Left cardiac atrium (tissue), 4 donors: ENCODE measurements at regions not wholly inside any gene's neighbourhood (a gene's known extent, or its start where the extent isn't known, plus 50 kb on each side); places are given as distances from the start of the nearest gene placed in this dataset.
"Not testable (repeated sequence)": the region's sequence is repeated elsewhere in the genome, so short reads cannot be mapped to it uniquely, and the experiment has no call there.

Experiments used
- ATAC-seq, 2 donors: fragments of 200-7000 bp; cut with Tn5 transposase; one replicate each; pipeline ENCODE4 v1.9.1; 2020; ENCODE audit warnings: mild to moderate bottlenecking in 2 of 2, moderate library complexity in 2 of 2
- DNase-seq: peaks from one replicate; pipeline ENCODE4 v3.0.0-alpha.2; 2020
- intact Hi-C, 2 donors: fragments of 100-400 bp; cut with DNase I; formaldehyde crosslinking; loops; one replicate each; pipeline versions ENCODE4 v1.14.1 to v1.15.1; 2022 to 2023
- donor health status: DM: no; HTN: yes; CAD: no.
- donor health status: DM: no; HTN: yes; CAD: no; lungs with severe emphysema.
- donor health status: DM: yes; HTN: yes; CAD: no.
- donor health status: Dilated cardiomyopathy.

DNA sequence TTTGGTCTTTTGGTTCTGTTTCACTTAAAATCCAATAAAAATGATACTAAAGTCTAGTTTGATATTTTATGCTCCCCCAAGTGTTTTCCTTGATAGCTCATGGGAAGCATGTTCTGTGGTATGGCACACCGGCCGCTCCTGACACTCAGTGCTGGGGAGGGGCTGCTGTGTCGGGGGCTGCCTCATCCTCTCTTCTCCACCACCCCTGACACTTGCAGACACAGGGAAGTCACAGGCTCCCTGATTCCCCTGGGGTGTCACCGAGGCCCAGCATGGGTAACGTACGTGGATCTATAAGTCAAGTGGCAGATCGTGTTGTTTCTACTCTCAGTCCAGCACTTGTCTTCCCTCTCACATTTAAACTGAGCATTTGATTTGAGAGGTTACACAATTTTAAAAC lies 508.6 kb downstream of the TNS3 start:
- no peak for DNase-seq
- intact Hi-C loops: no loop called here
- ATAC-seq: no peak

GRCh38 chr7:47071866-47072265 lies 510.0 kb downstream of the TNS3 start:
- DNase-seq (no peak), ATAC-seq (no peak)
- intact Hi-C loops: no loop called here

- intact Hi-C loops: no loop called here
- DNase-seq (no peak), ATAC-seq (peak; percentile 65 to 74)
These were observed 512.4 kb downstream of the TNS3 start for GRCh38 chr7:47069385-47070076.

GRCh38 chr7:47066976-47067614 lies 514.8 kb downstream of the TNS3 start:
- ATAC-seq (no peak), DNase-seq (no peak)
- intact Hi-C loops: no loop called here

GRCh38 chr7:47056731-47057130 lies 525.2 kb downstream of the TNS3 start:
- no peak for ATAC-seq
- intact Hi-C loops: no loop called here
- DNase-seq: no peak

- peak; percentile 23 to 48 for ATAC-seq
These were observed 529.2 kb downstream of the TNS3 start for GRCh38 chr7:47052541-47053208.

GRCh38 chr7:47049234-47049774 lies 532.6 kb downstream of the TNS3 start:
- DNase-seq (no peak), ATAC-seq (no peak)

More at GRCh38 chr7:47052541-47053208, 529.2 kb downstream of the TNS3 start:
- DNase-seq, intact Hi-C loops: not testable (repeated sequence)

GRCh38 chr7:47047384-47047783 lies 534.5 kb downstream of the TNS3 start:
- DNase-seq (no peak), ATAC-seq (no peak)
- intact Hi-C loops: no loop called here

More at GRCh38 chr7:47049234-47049774, 532.6 kb downstream of the TNS3 start:
- intact Hi-C loops: no loop called here

DNA sequence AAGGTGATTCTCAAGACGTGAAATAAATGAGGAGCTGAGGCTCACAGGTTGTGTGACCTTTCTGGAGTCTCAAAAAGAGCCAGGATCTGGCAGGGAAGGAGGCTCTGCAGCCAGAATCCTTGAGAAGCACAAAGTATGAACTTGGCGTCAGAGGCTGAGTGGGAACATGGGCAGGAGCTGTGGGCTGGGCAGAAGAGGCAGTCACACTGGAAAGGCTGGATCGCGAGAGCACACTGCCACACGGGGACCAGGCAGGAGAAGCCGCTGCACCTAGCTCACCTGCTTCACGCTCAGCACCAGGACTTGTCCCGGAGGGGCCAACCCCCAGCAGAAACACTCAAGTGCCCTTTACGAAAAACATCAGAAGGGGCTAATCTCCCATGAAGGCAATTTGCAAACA lies 535.0 kb downstream of the TNS3 start:
- ATAC-seq (no peak), DNase-seq (no peak)
- intact Hi-C loops: no loop called here

DNA sequence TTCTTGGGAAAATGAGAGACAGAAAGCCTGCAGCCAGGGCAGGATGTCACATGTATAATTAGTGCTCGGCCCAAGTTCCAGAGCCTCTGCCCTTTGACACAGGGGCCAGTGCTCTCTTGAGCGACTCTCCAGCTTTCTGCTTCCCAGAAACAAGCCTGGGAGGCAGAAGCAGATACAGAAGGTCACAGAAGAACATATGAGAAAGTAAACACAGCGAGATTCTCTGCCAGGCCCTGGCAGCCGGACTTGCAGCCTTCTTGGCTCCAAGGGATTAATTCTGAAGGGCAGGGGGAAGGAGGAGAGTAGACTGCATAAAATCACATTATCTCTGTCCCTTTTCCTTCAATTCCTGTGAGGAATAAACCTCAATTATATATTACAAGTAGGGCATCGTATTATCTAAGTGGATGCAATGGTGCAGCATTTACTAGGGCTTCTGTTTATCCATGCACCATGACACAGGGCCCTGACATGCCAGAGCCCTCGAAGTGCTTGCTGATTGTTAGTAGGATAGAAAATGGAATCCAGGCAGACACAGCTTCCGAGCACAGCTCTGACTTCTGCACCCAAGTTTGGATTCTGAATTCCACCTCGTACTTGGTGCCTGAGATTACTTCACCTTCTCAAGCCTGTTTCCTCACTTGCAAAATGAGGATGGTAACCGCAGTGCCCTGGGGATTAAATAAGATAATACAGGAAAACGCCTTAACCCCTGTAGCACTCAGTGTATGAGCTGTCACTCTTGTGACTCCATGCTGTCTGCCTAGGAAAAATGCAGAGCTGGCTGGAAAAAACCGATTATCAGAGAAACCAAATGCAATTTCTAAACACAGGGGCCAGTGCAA lies 536.5 kb downstream of the TNS3 start:
- DNase-seq (peak; percentile 55), ATAC-seq (peak; percentile 79 to 91)
- intact Hi-C loops: no loop called here

DNA sequence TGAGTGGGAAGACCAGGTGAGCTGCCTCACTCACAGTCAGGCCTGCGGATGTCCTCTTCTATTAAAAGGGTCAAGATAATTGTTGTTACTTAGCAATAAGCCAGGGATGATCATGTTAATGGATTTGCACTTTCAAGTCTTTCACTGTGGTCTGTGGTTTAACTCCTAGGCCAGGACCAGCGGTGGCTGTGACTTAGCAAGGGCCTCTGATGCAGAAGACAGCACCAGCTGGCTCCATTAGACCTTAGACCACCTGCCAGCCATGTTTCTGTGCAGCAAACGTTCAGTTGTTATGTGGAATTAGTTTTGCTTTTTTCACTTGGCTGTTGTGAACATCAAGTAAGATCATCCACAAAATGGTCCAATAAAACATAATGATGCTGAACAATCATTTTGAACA lies 537.3 kb downstream of the TNS3 start:
- DNase-seq (no peak), ATAC-seq (no peak)
- intact Hi-C loops: no loop called here

GRCh38 chr7:47043304-47043703 lies 538.6 kb downstream of the TNS3 start:
- DNase-seq: no peak
- ATAC-seq: no peak
- intact Hi-C loops: no loop called here

DNA sequence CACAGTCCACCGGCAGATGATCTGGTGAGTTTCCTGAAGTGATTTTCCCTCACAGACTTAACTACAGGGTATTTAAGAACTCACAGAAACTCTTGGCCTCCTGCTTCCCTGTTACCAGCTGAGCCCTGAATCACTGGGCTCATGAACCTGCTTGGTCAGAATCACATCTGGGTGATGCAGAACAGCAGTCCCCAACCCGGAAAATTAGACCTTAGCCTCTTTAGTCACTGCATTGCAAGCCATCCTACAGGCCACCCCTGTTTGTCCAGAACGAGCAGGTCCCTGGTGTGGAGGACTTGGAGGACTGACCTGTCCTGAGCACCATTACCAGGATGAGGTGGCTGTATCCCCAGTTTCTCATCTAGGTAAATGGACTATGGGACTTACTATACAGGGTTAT lies 539.2 kb downstream of the TNS3 start:
- intact Hi-C loops: no loop called here
- no peak for ATAC-seq
- DNase-seq: no peak

DNA sequence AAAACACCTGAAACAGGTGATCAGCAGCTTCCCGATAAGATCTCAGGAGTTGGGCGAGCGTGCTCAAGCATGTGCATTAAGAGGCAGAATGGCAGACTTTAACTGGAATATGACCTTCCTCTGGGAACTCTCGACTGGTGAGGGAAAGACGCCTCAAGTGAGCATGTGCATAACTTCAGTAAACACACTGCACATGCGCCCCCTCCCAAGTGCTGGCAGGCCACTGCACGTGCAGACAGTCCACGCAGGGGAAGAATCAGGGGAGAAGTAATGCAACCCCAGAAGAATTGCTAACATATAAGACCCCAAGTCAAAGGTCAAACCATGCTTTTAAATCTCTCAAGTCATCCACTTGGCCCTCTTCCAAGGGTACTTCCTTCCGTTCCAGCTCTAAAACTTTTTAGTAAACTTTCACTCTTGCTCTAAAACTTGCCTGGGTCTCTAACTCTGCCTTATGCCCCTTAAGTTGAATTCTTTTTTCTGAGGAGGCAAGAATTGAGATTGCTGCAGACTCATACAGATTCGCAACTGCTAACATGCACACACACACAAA lies 541.0 kb downstream of the TNS3 start:
- ATAC-seq: no peak
- no peak for DNase-seq
- intact Hi-C loops: no loop called here

GRCh38 chr7:47039904-47040303 lies 542.0 kb downstream of the TNS3 start:
- no peak for DNase-seq
- intact Hi-C loops: no loop called here

DNA sequence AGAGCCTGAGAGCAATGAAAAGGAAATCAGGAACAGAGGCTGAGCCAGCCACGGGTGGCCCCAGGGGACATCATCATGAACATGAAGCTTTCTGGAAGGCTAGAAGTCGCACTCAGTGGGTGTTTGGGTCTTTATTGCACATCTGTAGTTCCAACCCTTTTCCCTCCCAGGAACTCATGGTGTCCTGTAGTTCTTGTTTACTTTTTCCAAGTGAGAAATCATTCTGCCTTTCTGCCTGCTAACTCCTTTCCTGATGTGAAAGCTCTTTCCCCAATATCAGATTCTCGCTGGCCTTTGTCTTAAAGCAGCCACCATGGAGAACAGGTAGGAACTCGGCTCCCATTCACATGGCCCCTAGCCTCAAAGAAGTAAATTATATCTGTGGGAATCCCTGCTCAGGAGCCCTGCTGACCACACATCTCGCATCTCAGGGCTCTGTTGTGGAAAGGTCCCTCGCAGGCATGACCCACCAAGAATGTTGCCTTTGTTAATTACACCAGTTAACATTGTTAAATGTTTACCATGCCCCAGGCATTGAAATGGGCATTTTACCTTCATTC lies 542.7 kb downstream of the TNS3 start:
- intact Hi-C loops: no loop called here
- DNase-seq (no peak), ATAC-seq (no peak)

More at GRCh38 chr7:47039904-47040303, 542.0 kb downstream of the TNS3 start:
- peak; percentile 67 to 75 for ATAC-seq

DNA sequence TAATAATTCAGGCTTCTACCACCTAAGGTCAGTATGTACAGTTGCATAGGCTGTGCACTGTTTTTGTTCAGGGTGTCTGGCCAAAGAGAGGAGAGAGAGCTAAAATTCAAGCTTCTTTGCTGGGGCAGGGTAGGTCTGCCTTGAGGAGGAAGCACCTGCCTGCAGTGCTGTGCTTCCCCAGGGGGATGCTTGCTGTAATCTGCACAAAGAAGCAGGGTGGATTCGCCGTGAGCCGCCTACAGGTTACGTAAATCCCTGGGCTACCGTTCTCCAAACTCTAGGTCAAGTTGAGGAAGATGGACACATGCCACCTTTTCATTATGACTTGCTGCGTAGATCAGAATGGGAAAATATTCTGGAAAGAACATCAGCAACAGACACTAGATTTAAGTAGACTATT lies 543.3 kb downstream of the TNS3 start:
- DNase-seq (no peak), ATAC-seq (no peak)
- intact Hi-C loops: no loop called here

- intact Hi-C loops: no loop called here
- DNase-seq (no peak), ATAC-seq (no peak)
These were observed 544.3 kb downstream of the TNS3 start for GRCh38 chr7:47037607-47038006.

GRCh38 chr7:47036909-47037308 lies 545.0 kb downstream of the TNS3 start:
- DNase-seq: no peak
- intact Hi-C loops: no loop called here
- ATAC-seq: no peak
